T-cell (primary cell): ENCODE measurements at regions not wholly inside any gene's neighbourhood (a gene's known extent, or its start where the extent isn't known, plus 50 kb on each side); places are given as distances from the start of the nearest gene placed in this dataset.

Experiments
- ATAC-seq, 4 experiments: fragments of 200-7000 bp in 3 of 4; fragments of 150-1000 bp in 1 of 4; cut with Tn5 transposase; replicated peaks in 1 of 4; 1 replicate in 3 of 4; 2 replicates in 1 of 4; pipeline ENCODE4 v1.10.0; 2021; ENCODE audit warnings: moderate library complexity in 3 of 4, mild to moderate bottlenecking in 2 of 4, moderate number of reproducible peaks in 1 of 4
- CTCF ChIA-PET, 2 donors: fragments of 300-600 bp; sonication (Branson Sonifier 250); formaldehyde crosslinking; loops; one replicate each; lab custom pipeline; 2022; ENCODE audit warnings: antibody characterized with exemption in 2 of 2; lab: Charles Lee
- POLR2A ChIA-PET, 2 donors: fragments of 300-600 bp; sonication (Branson Sonifier 250); formaldehyde crosslinking; loops; one replicate each; lab custom pipeline; 2022; ENCODE audit warnings: antibody characterized with exemption in 2 of 2; lab: Charles Lee
- DNase-seq, 35 experiments: peaks; one replicate each; pipeline versions ENCODE4 v3.0.0 to v3.0.0-alpha.2; 2013 to 2023
- H3K27ac ChIP-seq: one replicate; pipeline ENCODE4 v1.5.1; 2013; ENCODE audit warnings: low read length
- H3K27me3 ChIP-seq, 2 experiments: replicated peaks in 1 of 2; 1 replicate in 1 of 2; 2 replicates in 1 of 2; pipeline versions ENCODE4 v1.6.1 to v1.7.0; 2013; ENCODE audit warnings: low read length in 1 of 2, mixed read lengths in 1 of 2; ENCODE audit not compliant: control insufficient read depth in 2 of 2, insufficient read depth in 2 of 2; ENCODE audit errors: extremely low read depth in 1 of 2
- H3K36me3 ChIP-seq, 2 donors: 1 replicate in 1 of 2; 2 replicates in 1 of 2; pipeline versions ENCODE4 v1.6.1 to v1.7.0; 2013; ENCODE audit warnings: low read length in 1 of 2; ENCODE audit not compliant: control insufficient read depth in 2 of 2, insufficient read depth in 1 of 2; ENCODE audit errors: extremely low read depth in 1 of 2
- H3K4me1 ChIP-seq, 2 experiments: 1 replicate in 1 of 2; 2 replicates in 1 of 2; pipeline versions ENCODE4 v1.6.1 to v1.7.0; 2013; ENCODE audit warnings: low read length in 2 of 2, mixed read lengths in 1 of 2; ENCODE audit not compliant: insufficient read depth in 2 of 2, control insufficient read depth in 1 of 2; ENCODE audit errors: extremely low read depth in 1 of 2
- H3K4me3 ChIP-seq, 2 donors: 1 replicate in 1 of 2; 2 replicates in 1 of 2; pipeline versions ENCODE4 v1.5.1 to v1.7.0; 2013; ENCODE audit warnings: mild to moderate bottlenecking in 2 of 2, low read length in 1 of 2, moderate library complexity in 1 of 2; ENCODE audit not compliant: control insufficient read depth in 1 of 2; ENCODE audit errors: extremely low read depth in 1 of 2
- H3K9me3 ChIP-seq: 2 replicates; pipeline ENCODE4 v1.7.0; 2013
- H3K27ac Mint-ChIP-seq, 2 donors: one replicate each; pipeline ENCODE4 v1.8.0; 2020 to 2021; ENCODE audit warnings: mild to moderate bottlenecking in 2 of 2, mixed read lengths in 2 of 2
- H3K27me3 Mint-ChIP-seq, 2 donors: one replicate each; pipeline ENCODE4 v1.8.0; 2021 to 2022; ENCODE audit warnings: mixed read lengths in 2 of 2
- H3K36me3 Mint-ChIP-seq: one replicate; pipeline ENCODE4 v1.8.0; 2021; ENCODE audit warnings: mixed read lengths
- H3K4me1 Mint-ChIP-seq, 3 donors: one replicate each; pipeline ENCODE4 v1.8.0; 2020 to 2022; ENCODE audit warnings: mixed read lengths in 3 of 3, mild to moderate bottlenecking in 1 of 3
- H3K4me3 Mint-ChIP-seq, 3 donors: one replicate each; pipeline ENCODE4 v1.8.0; 2020 to 2022; ENCODE audit warnings: mild to moderate bottlenecking in 3 of 3, mixed read lengths in 3 of 3, moderate library complexity in 3 of 3
- H3K9me3 Mint-ChIP-seq, 3 donors: one replicate each; pipeline ENCODE4 v1.8.0; 2020 to 2022; ENCODE audit warnings: mixed read lengths in 3 of 3
- WGBS: methylation state at CpG from one replicate; pipeline ENCODE4 v1.1.5; 2013; ENCODE audit warnings: missing lambda C conversion rate; ENCODE audit not compliant: insufficient coverage; 5-methylcytosine and 5-hydroxymethylcytosine counted together

- H3K4me3 Mint-ChIP-seq = no peak overlapping the region
- H3K36me3 Mint-ChIP-seq = no peaks in the 10 kb centered on the region
- 100% methylated on average over 1 of the region's 7 CpGs for WGBS
- H3K27me3 Mint-ChIP-seq = no peaks in the 10 kb centered on the region
- H3K4me1 Mint-ChIP-seq = no peaks in the 10 kb centered on the region
- no peak for ATAC-seq
- H3K9me3 Mint-ChIP-seq = peaks cover 7 to 24% (median 20%) of the 10 kb centered on the region in 3 donors
- no peaks in the 10 kb centered on the region for H3K36me3 ChIP-seq
- no peak for DNase-seq
- ChIA-PET POLR2A (no interaction called here), CTCF (no interaction called here)
- H3K27ac ChIP-seq = no peak overlapping the region
- no peaks in the 10 kb centered on the region for H3K9me3 ChIP-seq
- no peak overlapping the region for H3K4me3 ChIP-seq
- no peaks in the 10 kb centered on the region for H3K4me1 ChIP-seq
- no peaks in the 10 kb centered on the region for H3K27me3 ChIP-seq
- H3K27ac Mint-ChIP-seq = no peak overlapping the region
Measured at GRCh38 chr14:26965490-26965889, 367.7 kb upstream of the NOVA1 start.

DNA sequence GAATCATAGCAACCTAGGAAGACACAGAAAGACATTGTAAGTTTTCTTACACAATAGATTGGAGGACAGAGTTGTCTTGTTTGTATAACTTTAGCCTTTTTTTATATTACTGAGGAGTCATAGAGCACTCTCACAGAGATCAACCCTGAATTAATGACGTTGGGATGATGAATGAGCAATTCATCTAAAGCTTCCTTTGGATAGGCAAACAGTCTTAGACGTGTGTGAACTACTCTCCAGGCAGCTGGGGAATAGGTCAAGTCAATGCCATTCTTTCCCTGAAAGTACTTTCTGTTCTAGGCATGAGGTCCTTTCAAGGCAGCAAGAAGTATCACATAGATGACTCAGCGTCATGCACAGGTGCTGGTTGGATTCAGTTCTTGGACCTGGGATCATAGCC is 369.1 kb upstream of the NOVA1 start:
- Histone ChIP-seq H3K36me3 (no peaks in the 10 kb centered on the region), H3K9me3 (no peaks in the 10 kb centered on the region), H3K4me3 (no peak overlapping the region), H3K27ac (no peak overlapping the region), H3K4me1 (no peaks in the 10 kb centered on the region), H3K27me3 (no peaks in the 10 kb centered on the region)
- no peak for DNase-seq
- Mint-ChIP-seq H3K4me1 (no peaks in the 10 kb centered on the region), H3K27ac (no peak overlapping the region), H3K4me3 (no peak overlapping the region), H3K27me3 (no peaks in the 10 kb centered on the region), H3K9me3 (peaks cover 7 to 24% (median 17%) of the 10 kb centered on the region in 3 donors), H3K36me3 (no peaks in the 10 kb centered on the region)
- ChIA-PET POLR2A (interaction anchor here in 1 of 2 donors (0.6 kb wide), 1 partner anchor 9 kb away, joined by 3 read pairs; no protein-coding TSS in a partner anchor), CTCF (no interaction called here)
- WGBS = 50% methylated on average over 2 of the region's 3 CpGs
- no peak for ATAC-seq

DNA sequence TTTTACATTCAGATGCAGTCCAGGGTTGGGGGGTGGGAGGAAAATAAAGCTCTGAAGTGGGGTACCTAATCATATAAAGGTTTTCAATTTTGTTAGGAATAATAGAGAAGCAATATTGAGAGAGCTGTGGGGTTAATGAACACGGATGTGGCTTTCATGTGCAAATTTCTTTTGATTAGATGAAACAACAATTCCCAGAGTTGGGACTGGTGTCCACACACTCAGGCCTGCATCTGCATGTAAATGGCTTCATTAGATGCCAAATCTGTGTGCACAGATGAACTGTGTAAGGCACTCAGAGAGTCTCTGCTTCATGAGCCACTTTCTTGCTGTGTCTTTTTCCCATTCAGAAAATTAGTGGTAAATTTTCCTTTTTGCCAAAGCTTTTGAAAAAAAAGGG is 377.1 kb upstream of the NOVA1 start:
- H3K36me3 ChIP-seq = no peaks in the 10 kb centered on the region
- DNase-seq = no peak
- no peaks in the 10 kb centered on the region for H3K4me1 Mint-ChIP-seq
- H3K4me1 ChIP-seq = no peaks in the 10 kb centered on the region
- no peaks in the 10 kb centered on the region for H3K9me3 ChIP-seq
- H3K36me3 Mint-ChIP-seq = no peaks in the 10 kb centered on the region
- peaks cover 6 to 11% (median 10%) of the 10 kb centered on the region in 3 donors for H3K9me3 Mint-ChIP-seq
- no peaks in the 10 kb centered on the region for H3K27me3 ChIP-seq
- ATAC-seq = no peak
- no peak overlapping the region for H3K4me3 Mint-ChIP-seq
- CTCF ChIA-PET = no interaction called here
- no peak overlapping the region for H3K27ac ChIP-seq
- no peak overlapping the region for H3K27ac Mint-ChIP-seq
- no peak overlapping the region for H3K4me3 ChIP-seq
- 11% methylated on average over 1 of the region's 1 CpG for WGBS
- H3K27me3 Mint-ChIP-seq = no peaks in the 10 kb centered on the region
- POLR2A ChIA-PET = no interaction called here

DNA sequence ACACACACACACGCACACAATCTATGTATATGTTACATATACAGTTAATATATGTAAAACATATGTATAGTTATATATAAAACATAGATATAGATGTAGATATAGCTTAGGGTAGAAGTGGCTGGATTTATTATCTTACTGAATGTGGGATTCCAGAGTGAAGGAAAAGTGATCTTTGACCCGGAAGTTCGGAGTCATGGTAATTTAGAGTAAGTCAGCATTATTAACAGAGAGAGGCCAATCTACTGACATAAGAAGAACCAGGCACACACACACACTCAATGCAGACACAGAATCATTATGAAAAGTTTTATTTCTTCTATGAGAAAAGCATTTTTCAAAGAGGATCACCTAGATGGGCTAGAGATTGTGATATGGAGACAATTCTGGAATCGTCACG is 384.2 kb upstream of the NOVA1 start:
- Mint-ChIP-seq H3K4me3 (no peak overlapping the region), H3K27ac (no peak overlapping the region), H3K4me1 (no peaks in the 10 kb centered on the region), H3K36me3 (no peaks in the 10 kb centered on the region), H3K27me3 (no peaks in the 10 kb centered on the region), H3K9me3 (peaks cover 4 to 17% (median 4%) of the 10 kb centered on the region in 3 donors)
- DNase-seq (no peak), ATAC-seq (no peak)
- no peak overlapping the region for H3K27ac ChIP-seq
- no peak overlapping the region for H3K4me3 ChIP-seq
- H3K9me3 ChIP-seq = no peaks in the 10 kb centered on the region
- no peaks in the 10 kb centered on the region for H3K36me3 ChIP-seq
- POLR2A ChIA-PET = no interaction called here
- CTCF ChIA-PET = interaction anchor here in 1 of 2 donors (0.6 to 0.9 kb wide), 2 partner anchors 21 to 804 kb away, joined by 3 read pairs; no protein-coding TSS in a partner anchor
- WGBS = no CpG with 5 or more reads among the region's 5 CpGs
- no peaks in the 10 kb centered on the region for H3K27me3 ChIP-seq
- H3K4me1 ChIP-seq = no peaks in the 10 kb centered on the region

DNA sequence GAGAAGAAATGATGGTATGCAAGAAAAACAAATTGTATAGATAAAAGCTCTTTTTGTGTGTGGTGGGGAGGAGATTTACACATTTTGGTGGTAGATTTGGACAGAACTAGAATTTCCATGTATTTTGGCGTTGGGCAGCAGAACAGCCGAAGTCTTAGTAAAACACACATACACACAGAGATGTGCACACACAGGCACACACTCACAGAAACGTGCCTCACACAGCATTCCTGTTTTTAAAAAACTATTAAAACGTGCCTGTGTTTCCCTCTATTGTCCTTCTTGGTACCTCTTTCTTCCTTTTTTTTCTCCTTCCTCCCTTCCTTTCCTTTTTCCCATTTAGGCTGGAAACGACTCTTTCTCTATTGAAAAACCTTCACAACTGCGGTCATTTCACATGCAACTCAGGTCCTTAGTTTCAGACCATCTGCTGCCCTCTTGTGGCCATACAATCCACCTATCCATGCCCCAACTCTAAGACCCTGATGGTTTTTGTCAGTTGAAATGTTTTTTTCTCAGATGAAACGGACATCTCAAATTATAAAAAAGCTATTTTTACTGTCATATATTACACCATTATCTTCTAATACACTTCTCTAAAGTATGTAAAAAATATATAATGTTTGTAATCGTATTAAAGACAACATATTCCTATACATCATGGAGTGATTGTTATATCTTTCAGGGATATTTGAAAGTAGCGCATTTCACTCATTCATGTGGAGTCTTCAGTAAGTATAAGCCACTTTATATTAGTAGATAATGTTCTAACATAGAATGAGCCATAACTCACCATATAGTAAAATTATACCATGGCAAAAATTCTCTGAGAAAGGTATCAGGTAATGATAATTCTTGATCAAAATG is 386.7 kb upstream of the NOVA1 start:
- H3K27me3 ChIP-seq = no peaks in the 10 kb centered on the region
- POLR2A ChIA-PET = no interaction called here
- no peaks in the 10 kb centered on the region for H3K9me3 ChIP-seq
- no peak overlapping the region for H3K4me3 ChIP-seq
- H3K4me1 Mint-ChIP-seq = no peaks in the 10 kb centered on the region
- no peak overlapping the region for H3K27ac Mint-ChIP-seq
- no peak overlapping the region for H3K4me3 Mint-ChIP-seq
- CTCF ChIA-PET = no interaction called here
- 41% methylated on average over 6 of the region's 9 CpGs for WGBS
- ATAC-seq = no peak
- H3K9me3 Mint-ChIP-seq = peaks cover 8 to 18% (median 17%) of the 10 kb centered on the region in 3 donors
- no peaks in the 10 kb centered on the region for H3K36me3 Mint-ChIP-seq
- DNase-seq = no peak
- no peak overlapping the region for H3K27ac ChIP-seq
- no peaks in the 10 kb centered on the region for H3K4me1 ChIP-seq
- no peaks in the 10 kb centered on the region for H3K36me3 ChIP-seq
- H3K27me3 Mint-ChIP-seq = no peaks in the 10 kb centered on the region

DNA sequence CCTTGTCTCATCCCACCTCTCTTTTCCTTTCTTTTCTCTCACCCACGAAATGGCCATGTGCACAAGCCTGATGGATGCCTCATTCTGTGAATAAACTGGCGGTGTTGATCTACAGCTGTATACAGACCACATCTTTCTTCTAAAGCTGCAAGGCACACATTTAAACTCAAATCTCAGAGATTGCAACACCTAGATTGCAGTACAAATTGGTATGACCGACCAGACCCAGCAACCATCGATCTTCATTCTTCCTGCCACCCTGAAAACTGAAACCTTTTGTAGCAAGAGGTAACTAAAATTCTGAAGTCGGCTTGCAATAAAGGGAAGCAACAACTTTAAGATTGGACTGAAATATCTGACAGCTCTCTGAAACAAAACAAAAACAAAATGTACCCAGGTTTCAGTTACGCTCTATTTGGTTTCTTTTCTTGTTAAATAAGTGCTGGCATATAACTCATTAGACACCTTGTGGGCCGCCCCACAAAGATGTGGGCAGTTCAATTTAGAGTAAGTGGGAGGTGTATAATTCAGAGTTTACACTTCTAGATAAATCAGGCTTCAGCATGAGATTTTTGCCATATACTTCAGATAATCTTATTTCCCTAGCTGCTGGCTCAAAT is 390.0 kb upstream of the NOVA1 start:
- H3K4me3 ChIP-seq = no peak overlapping the region
- H3K9me3 Mint-ChIP-seq = peaks cover 14 to 30% (median 22%) of the 10 kb centered on the region in 3 donors
- no peaks in the 10 kb centered on the region for H3K4me1 Mint-ChIP-seq
- POLR2A ChIA-PET = interaction anchor here in 1 of 2 donors (0.5 kb wide), 1 partner anchor 48 kb away, joined by 3 read pairs; no protein-coding TSS in a partner anchor
- H3K4me1 ChIP-seq = no peaks in the 10 kb centered on the region
- no peaks in the 10 kb centered on the region for H3K36me3 Mint-ChIP-seq
- WGBS = 50% methylated on average over 2 of the region's 7 CpGs
- ATAC-seq = no peak
- CTCF ChIA-PET = no interaction called here
- H3K9me3 ChIP-seq = no peaks in the 10 kb centered on the region
- no peaks in the 10 kb centered on the region for H3K27me3 Mint-ChIP-seq
- DNase-seq = no peak
- H3K4me3 Mint-ChIP-seq = no peak overlapping the region
- H3K36me3 ChIP-seq = no peaks in the 10 kb centered on the region
- no peaks in the 10 kb centered on the region for H3K27me3 ChIP-seq
- H3K27ac Mint-ChIP-seq = no peak overlapping the region
- H3K27ac ChIP-seq = no peak overlapping the region
